ENCODE measurements at regions not wholly inside any gene's neighbourhood (a gene's known extent, or its start where the extent isn't known, plus 50 kb on each side); places are given as distances from the start of the nearest gene placed in this dataset.

DNA sequence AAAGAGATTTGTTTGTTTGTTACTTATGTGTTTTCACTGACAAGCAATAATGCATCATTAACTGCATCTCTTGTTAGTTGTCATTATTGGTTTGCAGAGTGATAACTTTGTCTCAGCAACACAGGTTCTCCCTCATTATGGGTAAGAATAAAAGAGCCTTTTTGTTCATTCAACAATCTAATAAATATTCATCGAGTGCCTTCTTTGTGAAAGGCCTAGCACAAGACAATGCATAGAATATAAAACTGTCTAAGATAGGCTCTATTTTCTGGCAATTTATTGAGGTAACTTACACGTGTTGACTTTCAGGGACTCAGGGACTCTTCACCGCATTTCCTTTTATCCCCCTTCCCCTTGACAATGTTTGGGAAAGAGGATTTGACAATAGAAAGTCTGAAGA is 95.5 kb upstream of the KRR1 start:
- no peak for TF ChIP-seq CTCF (IDR thresholded peaks at IDR 0.05)
- TF ChIP-seq EZH2 (IDR thresholded peaks at IDR 0.05): no peak
